GF-D8 (cell line): ENCODE measurements at regions not wholly inside any gene's neighbourhood (a gene's known extent, or its start where the extent isn't known, plus 50 kb on each side); places are given as distances from the start of the nearest gene placed in this dataset.
"Not testable (repeated sequence)": the region's sequence is repeated elsewhere in the genome, so short reads cannot be mapped to it uniquely, and the experiment has no call there.

ENCODE experiments used
- DNase-seq: peaks from one replicate; lab custom pipeline; 2025; lab: John Stamatoyannopoulos, UW

- DNase-seq = no peak
Observed at GRCh38 chr1:43108080-43108479, 64.0 kb downstream of the EBNA1BP2 start.

- no peak for DNase-seq
Observed at GRCh38 chr1:43107664-43108063, 64.4 kb downstream of the EBNA1BP2 start.

- no peak for DNase-seq
Observed at GRCh38 chr1:43104027-43104763, 67.9 kb downstream of the EBNA1BP2 start.

- no peak for DNase-seq
Observed at GRCh38 chr1:43101061-43101460, 71.0 kb downstream of the EBNA1BP2 start.

- DNase-seq = no peak
Observed at GRCh38 chr1:43098200-43098599, 73.9 kb downstream of the EBNA1BP2 start.

- DNase-seq = not testable (repeated sequence)
Observed at GRCh38 chr1:43096528-43096927, 75.6 kb downstream of the EBNA1BP2 start.

GRCh38 chr1:43090812-43091211 lies 81.3 kb downstream of the EBNA1BP2 start:
- not testable (repeated sequence) for DNase-seq

GRCh38 chr1:43090157-43090556 lies 81.9 kb downstream of the EBNA1BP2 start:
- not testable (repeated sequence) for DNase-seq

- DNase-seq = no peak
Observed at GRCh38 chr1:43083375-43083891, 88.7 kb downstream of the EBNA1BP2 start.

GRCh38 chr1:43082740-43083139 lies 89.3 kb downstream of the EBNA1BP2 start:
- DNase-seq = no peak

- no peak for DNase-seq
Observed at GRCh38 chr1:43077273-43077672, 94.8 kb downstream of the EBNA1BP2 start.

GRCh38 chr1:43074709-43075108 lies 97.4 kb downstream of the EBNA1BP2 start:
- no peak for DNase-seq

- DNase-seq = no peak
Observed at GRCh38 chr1:43074244-43074643, 97.8 kb downstream of the EBNA1BP2 start.

GRCh38 chr1:43073490-43074230 lies 98.4 kb downstream of the EBNA1BP2 start:
- peak; percentile 33 for DNase-seq

- DNase-seq = no peak
Observed at GRCh38 chr1:43072314-43072713, 99.8 kb downstream of the EBNA1BP2 start.

GRCh38 chr1:43071241-43071640 lies 100.8 kb downstream of the EBNA1BP2 start:
- DNase-seq = no peak

- no peak for DNase-seq
Observed at GRCh38 chr1:43069461-43070050, 102.5 kb downstream of the EBNA1BP2 start.

GRCh38 chr1:43068911-43069310 lies 103.2 kb downstream of the EBNA1BP2 start:
- DNase-seq = no peak

- DNase-seq = no peak
Observed at GRCh38 chr1:43067977-43068751, 103.9 kb downstream of the EBNA1BP2 start.

- no peak for DNase-seq
Observed at GRCh38 chr1:43067233-43067745, 104.8 kb downstream of the EBNA1BP2 start.

GRCh38 chr1:43066578-43066977 lies 105.5 kb downstream of the EBNA1BP2 start:
- DNase-seq = no peak
